GM18505 (cell line): ENCODE measurements at regions not wholly inside any gene's neighbourhood (a gene's known extent, or its start where the extent isn't known, plus 50 kb on each side); places are given as distances from the start of the nearest gene placed in this dataset.
"Not testable (repeated sequence)": the region's sequence is repeated elsewhere in the genome, so short reads cannot be mapped to it uniquely, and the experiment has no call there.

ENCODE experiments used
- ATAC-seq: cut with Tn5 transposase; IDR thresholded peaks from one replicate; pipeline ENCODE4 v1.9.1; 2021; ENCODE audit not compliant: unreplicated experiment
- POLR2A ChIP-seq: IDR thresholded peaks from 4 replicates; pipeline ENCODE4 v1.6.1; 2011; ENCODE audit warnings: borderline replicate concordance; ENCODE audit not compliant: insufficient read depth, insufficient read length; ENCODE audit errors: extremely low read depth

DNA sequence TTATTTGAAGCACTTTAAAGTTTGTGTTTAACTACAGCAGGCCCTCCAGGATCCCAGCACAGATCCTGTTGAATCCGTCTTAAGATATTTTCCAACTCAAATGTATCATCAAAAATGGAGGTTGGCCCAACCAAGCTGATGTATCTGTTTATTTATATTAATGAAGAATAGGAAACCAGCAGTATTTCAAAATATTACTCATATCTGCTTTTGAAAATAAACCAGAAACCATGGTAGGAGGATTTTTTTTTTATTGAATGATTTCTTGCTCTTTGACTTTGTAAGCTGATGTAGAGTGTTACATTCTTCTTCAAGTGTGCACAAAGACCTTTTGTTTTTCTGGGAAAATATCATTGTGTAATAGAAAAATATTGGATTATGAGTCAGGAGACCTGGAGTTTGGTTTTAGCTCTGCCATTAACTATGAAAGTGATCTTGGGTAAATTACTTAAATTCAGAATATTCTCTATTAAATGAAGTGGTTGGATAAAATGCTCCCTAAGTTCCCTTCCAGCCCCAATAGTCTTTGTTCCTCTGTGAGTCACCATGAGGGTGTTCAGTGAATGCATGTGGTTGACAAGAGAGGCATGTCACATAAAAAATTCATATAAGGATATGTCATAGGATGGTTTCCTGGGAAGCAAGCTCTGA is 221.3 kb upstream of the GAP43 start:
- no peak for TF ChIP-seq POLR2A
- no peak for ATAC-seq

DNA sequence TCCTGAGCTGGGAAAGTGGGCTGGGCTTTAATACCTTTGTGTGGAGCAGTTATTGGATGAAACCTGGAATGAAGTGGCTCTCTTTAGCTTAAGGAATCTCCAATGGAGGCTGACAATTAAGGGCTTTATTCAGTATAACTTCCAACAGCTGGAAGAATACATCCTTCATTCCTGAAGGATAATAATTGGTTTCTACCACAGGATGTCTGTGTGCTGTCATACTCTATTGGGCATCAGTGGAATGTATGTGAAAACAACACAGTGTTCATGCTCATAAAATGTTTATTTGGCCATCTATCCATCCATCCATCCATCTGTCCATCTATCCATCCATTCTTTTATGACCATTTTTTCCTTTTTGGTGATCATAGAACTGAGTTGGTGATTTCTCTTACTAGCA is 220.7 kb upstream of the GAP43 start:
- ATAC-seq: no peak
- TF ChIP-seq POLR2A: no peak

DNA sequence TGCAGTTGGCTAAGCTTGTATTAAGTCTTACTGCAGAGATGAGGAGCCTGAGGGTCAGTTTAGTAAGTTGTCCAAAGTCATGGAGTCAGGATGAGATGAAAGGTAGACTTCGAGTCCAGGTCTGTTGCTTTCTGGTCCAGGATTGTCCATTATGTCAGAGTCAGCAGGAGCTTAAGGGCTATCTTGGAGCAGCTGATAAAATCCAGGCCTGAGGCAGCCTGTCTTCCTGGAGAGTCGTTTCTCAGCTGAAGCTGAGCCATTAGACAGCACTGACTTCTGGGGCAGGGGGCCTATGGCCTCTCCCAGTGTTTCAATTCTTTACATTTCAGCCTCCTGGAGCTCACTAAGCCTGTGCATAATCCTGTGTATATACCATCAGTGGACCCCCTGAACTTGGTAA is 219.5 kb upstream of the GAP43 start:
- no peak for TF ChIP-seq POLR2A
- no peak for ATAC-seq

DNA sequence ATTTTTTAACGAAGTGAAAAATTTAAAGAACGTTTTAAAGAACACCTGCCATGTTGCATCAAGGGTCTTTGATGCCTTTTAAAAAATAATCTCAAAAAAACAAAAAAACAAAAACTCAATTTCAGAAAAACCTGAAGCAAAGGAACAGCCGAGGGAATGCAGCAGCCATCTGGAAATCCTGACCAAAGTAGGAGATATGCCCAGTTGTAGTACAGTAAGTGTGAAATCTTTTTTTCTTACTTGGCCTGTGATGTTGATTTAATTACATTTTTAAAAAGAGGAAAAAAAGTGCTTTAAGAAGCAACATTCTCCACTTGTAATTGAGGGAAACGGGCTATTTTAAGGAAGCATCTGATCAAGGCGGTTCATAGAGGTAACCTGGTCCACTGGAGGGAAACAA is 213.7 kb upstream of the GAP43 start:
- ATAC-seq: no peak

DNA sequence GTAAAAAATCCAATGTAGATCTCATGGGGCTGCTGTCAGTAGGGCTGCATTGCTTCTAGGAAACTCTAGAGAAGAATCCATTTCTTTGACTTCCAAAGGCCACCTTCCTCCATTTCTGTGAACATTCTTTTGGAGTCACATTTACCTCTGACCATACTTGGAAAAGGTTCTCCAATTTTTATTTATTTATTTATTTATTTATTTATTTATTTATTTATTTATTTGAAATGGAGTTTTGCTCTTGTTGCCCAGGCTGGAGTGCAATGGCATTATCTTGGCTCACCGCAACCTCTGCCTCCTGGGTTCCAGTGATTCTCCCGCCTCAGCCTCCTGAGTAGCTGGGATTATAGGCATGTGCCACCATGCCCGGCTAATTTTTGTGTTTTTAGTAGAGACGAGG is 208.7 kb upstream of the GAP43 start:
- ATAC-seq: not testable (repeated sequence)

More for the DNA sequence above, 213.7 kb upstream of the GAP43 start:
- no peak for TF ChIP-seq POLR2A

DNA sequence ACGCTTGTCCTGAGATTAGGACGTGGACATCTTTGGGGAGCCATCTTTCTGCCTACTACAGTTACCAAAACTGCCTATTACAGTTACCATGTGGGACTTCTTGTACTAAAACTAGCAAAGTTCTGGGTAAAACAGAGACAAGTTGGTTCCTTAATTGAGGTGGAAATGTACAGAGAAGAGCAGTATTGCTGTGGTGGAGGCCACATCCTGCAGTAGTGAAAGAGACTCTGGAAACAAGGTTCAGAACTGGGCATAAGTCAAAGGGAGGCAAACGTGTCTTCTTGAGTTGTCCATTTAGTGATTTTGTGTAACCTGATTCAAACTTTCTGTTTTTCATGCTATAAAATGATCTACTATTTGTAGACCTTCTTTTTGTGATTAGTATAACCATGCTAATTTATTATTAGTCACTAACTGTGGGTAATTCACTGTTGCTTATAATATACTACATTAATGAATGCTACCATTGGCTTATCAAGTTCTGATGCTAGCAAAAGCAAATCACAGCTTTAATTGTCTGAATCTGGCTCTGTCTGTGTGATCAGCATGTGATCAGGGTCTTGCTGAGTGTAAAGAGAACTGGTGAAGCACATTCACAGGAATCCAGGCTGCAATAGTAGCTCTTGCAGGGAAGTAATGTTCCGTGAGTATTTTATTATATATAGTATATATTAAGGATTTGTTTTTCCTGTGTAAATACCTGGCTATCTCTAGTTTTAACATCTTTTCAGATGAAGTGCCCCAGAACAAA is 207.9 kb upstream of the GAP43 start:
- no peak for ATAC-seq
- TF ChIP-seq POLR2A: no peak

DNA sequence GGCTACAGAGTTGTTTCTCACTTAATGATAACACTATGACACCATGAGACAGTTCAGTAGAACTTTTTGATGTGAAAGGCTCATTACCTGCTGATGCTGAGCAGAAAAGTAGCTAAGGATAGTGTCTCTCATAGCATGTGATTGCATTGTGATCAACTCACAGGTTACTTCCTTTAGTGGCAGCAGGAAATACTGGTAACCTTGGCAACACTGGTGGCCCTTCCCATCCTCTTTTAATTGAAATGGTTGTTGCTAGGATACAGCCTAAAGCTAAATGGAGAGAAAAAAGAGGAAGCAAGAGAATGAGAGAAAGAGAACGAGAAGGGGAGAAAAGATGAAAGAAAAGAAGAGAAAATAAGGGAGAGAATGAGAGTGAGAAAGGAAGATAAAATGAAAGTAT is 204.7 kb upstream of the GAP43 start:
- ATAC-seq: no peak
- TF ChIP-seq POLR2A: no peak

DNA sequence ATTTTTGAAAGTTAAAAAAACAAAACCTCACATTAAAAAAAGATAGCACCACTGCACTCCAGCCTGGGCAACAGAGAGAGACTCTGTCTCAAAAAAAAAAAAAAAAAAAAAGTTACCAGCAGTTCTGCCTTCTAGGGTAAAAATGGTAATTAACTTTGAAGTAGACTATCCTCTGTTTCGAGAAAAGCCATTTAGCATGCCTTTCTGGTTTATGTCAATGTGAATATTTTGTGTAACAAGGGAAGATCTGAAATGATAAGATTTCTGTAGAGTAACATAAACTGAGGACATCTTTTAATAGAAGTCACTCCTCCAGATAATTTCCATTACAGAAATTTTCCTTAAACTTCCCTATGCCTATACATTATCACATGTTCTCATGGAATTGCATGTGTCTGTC is 203.2 kb upstream of the GAP43 start:
- TF ChIP-seq POLR2A: no peak
- no peak for ATAC-seq

DNA sequence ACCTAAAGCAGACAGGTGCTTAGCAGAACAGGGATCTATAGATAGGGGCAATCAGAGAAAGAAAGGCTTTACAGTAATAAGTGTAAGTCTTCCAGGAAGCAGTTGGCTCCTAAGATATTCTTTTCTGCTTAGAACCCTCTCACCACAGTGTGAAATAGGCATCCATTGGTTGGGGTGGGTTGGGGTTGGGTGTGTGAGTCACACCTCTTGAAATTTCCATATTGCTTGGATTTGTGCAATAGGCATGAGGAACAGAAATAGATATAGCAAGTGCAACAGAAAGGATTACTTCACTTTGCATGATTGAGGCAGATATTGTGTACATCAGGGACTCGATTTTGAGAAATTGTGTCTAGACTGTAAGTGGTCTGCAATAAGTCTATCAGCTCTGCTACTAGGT is 200.1 kb upstream of the GAP43 start:
- ATAC-seq: no peak
- TF ChIP-seq POLR2A: no peak

DNA sequence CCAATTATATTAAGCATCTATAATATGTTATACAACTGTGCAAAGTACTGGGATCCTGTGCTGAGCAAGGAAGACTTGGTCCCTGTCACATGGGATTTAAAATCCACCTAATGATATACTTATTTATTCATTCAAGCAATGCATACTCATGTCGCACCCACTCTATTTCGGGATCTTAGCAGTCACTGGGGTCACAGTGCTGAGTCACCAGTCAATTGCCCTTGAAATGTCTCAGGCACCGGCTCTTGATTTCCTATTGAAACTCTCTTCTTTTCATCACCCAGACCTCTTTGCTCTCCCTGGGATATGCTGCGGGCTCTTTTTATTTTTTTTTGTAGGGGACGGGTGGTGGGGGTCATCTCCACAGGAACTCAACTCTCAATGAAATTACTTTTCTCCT is 194.5 kb upstream of the GAP43 start:
- no peak for TF ChIP-seq POLR2A
- no peak for ATAC-seq

DNA sequence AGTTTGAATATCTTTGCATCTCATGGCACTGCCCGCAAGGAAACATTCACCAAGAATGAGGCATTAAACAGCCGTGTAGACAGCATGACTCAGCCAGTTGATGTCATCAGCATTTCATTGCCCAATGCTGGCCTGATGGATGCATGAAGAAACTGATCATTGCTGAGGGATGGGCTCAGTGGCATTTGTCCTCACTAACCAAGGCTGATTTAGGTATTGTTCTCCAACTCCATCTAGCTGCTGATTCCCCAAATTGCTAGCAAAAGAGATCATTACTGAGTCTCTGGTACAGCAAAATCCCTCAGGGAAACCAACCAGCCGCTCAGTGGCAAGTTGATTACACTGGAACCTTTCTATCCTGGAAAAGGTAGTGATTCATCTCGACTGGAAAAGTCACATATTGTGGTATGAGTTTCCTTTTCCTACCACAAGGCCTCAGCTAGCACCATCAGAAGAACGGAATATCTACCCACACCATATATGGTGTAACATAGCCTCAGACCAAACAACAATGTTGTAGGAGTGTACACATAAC is 186.5 kb upstream of the GAP43 start:
- no peak for TF ChIP-seq POLR2A
- ATAC-seq: no peak

DNA sequence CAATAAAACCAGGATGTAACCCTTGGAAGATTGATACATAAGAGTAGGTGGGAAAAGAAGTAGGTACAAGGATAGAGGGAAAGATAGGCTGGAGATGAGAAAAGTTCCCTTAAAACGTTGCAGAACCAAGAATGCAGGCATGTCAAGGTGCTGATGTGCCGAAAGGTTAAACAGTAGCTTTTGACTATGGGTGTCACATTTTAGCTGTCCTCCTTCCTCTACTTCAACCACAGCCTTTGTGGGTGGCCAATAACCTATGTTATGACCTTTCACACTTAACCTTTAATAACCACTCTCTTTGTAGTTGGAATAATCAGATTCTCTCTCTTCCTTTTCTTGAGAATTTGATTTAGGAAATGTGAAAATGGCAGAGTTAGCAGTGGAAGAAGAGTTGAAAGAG is 184.5 kb upstream of the GAP43 start:
- TF ChIP-seq POLR2A: no peak

DNA sequence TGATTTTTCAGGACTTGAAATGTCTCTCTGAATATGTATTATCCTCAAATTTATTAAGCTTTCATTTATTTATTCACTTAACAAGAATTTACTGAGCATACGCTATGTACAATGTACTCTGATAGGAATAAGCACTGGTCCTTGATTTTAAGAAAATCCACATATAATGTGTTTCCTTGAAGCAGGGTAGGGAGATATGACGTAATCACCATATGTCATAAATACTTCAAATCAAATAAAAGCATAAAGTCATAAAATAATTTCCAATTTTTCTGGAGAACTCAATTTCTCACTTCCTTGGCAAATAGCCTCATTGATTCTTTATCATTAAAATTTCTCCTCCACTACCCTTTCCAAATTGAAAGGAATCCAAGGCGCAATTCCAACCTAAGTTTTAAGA is 177.8 kb upstream of the GAP43 start:
- ATAC-seq: no peak
- no peak for TF ChIP-seq POLR2A

More for the DNA sequence above, 184.5 kb upstream of the GAP43 start:
- ATAC-seq: no peak

DNA sequence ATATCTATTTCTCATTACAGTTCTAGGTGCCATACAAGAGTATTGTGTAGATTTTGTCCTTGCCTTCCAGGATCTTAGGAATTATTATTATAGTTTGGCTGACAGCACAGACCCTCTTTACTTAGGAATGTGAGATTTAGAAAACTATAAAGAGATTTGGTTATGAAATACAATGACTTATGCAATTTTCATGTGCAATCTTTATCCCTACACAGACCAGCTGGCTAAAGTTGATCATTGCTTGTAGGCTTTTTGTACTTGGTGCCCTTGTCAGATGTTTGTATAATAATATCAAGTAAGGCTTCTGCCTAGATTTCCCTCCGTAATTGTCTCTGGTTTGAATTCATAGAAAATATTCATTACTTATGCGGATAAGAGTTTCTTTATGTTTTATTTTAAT is 174.5 kb upstream of the GAP43 start:
- no peak for ATAC-seq
- TF ChIP-seq POLR2A: no peak
